Spleen (tissue), 11 donors: ENCODE measurements at regions not wholly inside any gene's neighbourhood (a gene's known extent, or its start where the extent isn't known, plus 50 kb on each side); places are given as distances from the start of the nearest gene placed in this dataset.

Source experiments
- DNase-seq: peaks from one replicate; pipeline ENCODE4 v3.0.0-alpha.2; 2020
- H3K27ac ChIP-seq, 8 donors: fragments of 200-600 bp; sonication (generic) in 7 of 8; 1 replicate in 4 of 8; 2 replicates in 4 of 8; pipeline versions ENCODE4 v1.5.0 to v1.8.0; 2016 to 2021; ENCODE audit warnings: inconsistent platforms in 4 of 8, mild to moderate bottlenecking in 4 of 8, moderate library complexity in 1 of 8
- H3K27me3 ChIP-seq, 7 donors: fragments of 200-600 bp; sonication (generic) in 6 of 7; replicated peaks in 1 of 7; 1 replicate in 4 of 7; 2 replicates in 3 of 7; pipeline versions ENCODE4 v1.5.0 to v1.8.0; 2016 to 2021; ENCODE audit warnings: inconsistent platforms in 3 of 7, mild to moderate bottlenecking in 1 of 7
- H3K36me3 ChIP-seq, 6 donors: fragments of 200-600 bp; sonication (generic) in 5 of 6; 1 replicate in 4 of 6; 2 replicates in 2 of 6; pipeline versions ENCODE4 v1.5.0 to v1.8.0; 2016 to 2021; ENCODE audit warnings: inconsistent platforms in 2 of 6
- H3K4me1 ChIP-seq, 6 donors: fragments of 200-600 bp; sonication (generic) in 5 of 6; 1 replicate in 3 of 6; 2 replicates in 3 of 6; pipeline versions ENCODE4 v1.5.0 to v1.8.0; 2016 to 2021; ENCODE audit warnings: inconsistent platforms in 3 of 6
- H3K4me3 ChIP-seq, 8 donors: fragments of 200-600 bp; sonication (generic) in 7 of 8; 1 replicate in 4 of 8; 2 replicates in 4 of 8; pipeline versions ENCODE4 v1.5.0 to v1.8.0; 2016 to 2021; ENCODE audit warnings: inconsistent platforms in 4 of 8, mild to moderate bottlenecking in 4 of 8, moderate library complexity in 2 of 8
- H3K9me3 ChIP-seq, 8 donors: fragments of 200-600 bp; sonication (generic) in 7 of 8; 1 replicate in 4 of 8; 2 replicates in 4 of 8; pipeline versions ENCODE4 v1.5.0 to v1.8.0; 2016 to 2021; ENCODE audit warnings: inconsistent platforms in 4 of 8
- CTCF ChIP-seq, 11 experiments: fragments of 200-600 bp in 7 of 11; fragments of 450-650 bp in 4 of 11; sonication (generic) in 4 of 11; IDR thresholded peaks in 8 of 11; conservative IDR thresholded peaks in 3 of 11; 1 replicate in 7 of 11; 2 replicates in 4 of 11; pipeline versions ENCODE4 v1.4.0 to v1.8.0; 2016 to 2021; ENCODE audit warnings: antibody characterized with exemption in 11 of 11, inconsistent platforms in 4 of 11, mild to moderate bottlenecking in 1 of 11
- POLR2A ChIP-seq, 3 donors: fragments of 450-650 bp; IDR thresholded peaks; one replicate each; pipeline ENCODE4 v1.5.1; 2017; ENCODE audit warnings: antibody characterized with exemption in 3 of 3, mild to moderate bottlenecking in 1 of 3
- POLR2AphosphoS5 ChIP-seq, 3 donors: sonication (generic); formaldehyde crosslinking; IDR thresholded peaks; one replicate each; pipeline ENCODE4 v1.5.1; 2017; ENCODE audit warnings: antibody characterized with exemption in 3 of 3
- WGBS, 5 donors: extraction: QIAGEN DNeasy Blood & Tissue Kit in 3 of 5; methylation state at CpG; one replicate each; pipeline versions ENCODE4 v1.1.5 to v1.1.7; 2013 to 2018; 5-methylcytosine and 5-hydroxymethylcytosine counted together
- intact Hi-C: fragments of 100-400 bp; cut with DNase I; formaldehyde crosslinking; loops from one replicate; pipeline ENCODE4 v1.15.0; 2023; ENCODE audit warnings: low total_unique reads
- donor health status: healthy with polysubstance abuse.
- donor health status: DM: no; HTN: no; CAD: no; lungs with moderate emphysema.
- donor health status: DM: no; HTN: no; CAD: no.
- donor health status: Bipolar disorder and iron deficiency.
- donor health status: healthy.
- donor health status: DM: no; HTN: no; CAD: no.
- donor health status: DM: yes; HTN: yes; CAD: no.

GRCh38 chr4:34893382-34893781 lies 1350.9 kb downstream of the ARAP2 start:
- Histone ChIP-seq H3K27me3 (no peaks in the 10 kb centered on the region), H3K36me3 (no peaks in the 10 kb centered on the region), H3K27ac (no peak overlapping the region), H3K4me1 (no peaks in the 10 kb centered on the region), H3K9me3 (no peaks in the 10 kb centered on the region), H3K4me3 (no peak overlapping the region)
- intact Hi-C loops = no loop called here
- TF ChIP-seq CTCF (IDR thresholded peaks at IDR 0.05 in 8 of 11, conservative IDR thresholded peaks at IDR 0.05 in 3 of 11) (no peak), POLR2A (IDR thresholded peaks at IDR 0.05) (no peak), POLR2AphosphoS5 (IDR thresholded peaks at IDR 0.05) (no peak)
- WGBS, 5 donors = 69 to 75% (median 73%) methylated on average over 3 of the region's 3 CpGs
- no peak for DNase-seq

- intact Hi-C loops = no loop called here
- no peaks in the 10 kb centered on the region for H3K36me3 ChIP-seq
- no peak for TF ChIP-seq CTCF (IDR thresholded peaks at IDR 0.05 in 8 of 11, conservative IDR thresholded peaks at IDR 0.05 in 3 of 11)
- TF ChIP-seq POLR2A (IDR thresholded peaks at IDR 0.05) = no peak
- TF ChIP-seq POLR2AphosphoS5 (IDR thresholded peaks at IDR 0.05) = no peak
- no peak overlapping the region for H3K4me3 ChIP-seq
- no peak for DNase-seq
- H3K27me3 ChIP-seq = no peaks in the 10 kb centered on the region
- 85 to 95% (median 91%) methylated on average over 2 of the region's 2 CpGs for WGBS, 5 donors
- H3K4me1 ChIP-seq = no peaks in the 10 kb centered on the region
- H3K9me3 ChIP-seq = no peaks in the 10 kb centered on the region
- no peak overlapping the region for H3K27ac ChIP-seq
Measured at GRCh38 chr4:34920032-34920431, 1324.3 kb downstream of the ARAP2 start.

GRCh38 chr4:34921391-34921790 lies 1322.9 kb downstream of the ARAP2 start:
- no peaks in the 10 kb centered on the region for H3K9me3 ChIP-seq
- no peaks in the 10 kb centered on the region for H3K27me3 ChIP-seq
- TF ChIP-seq POLR2AphosphoS5 (IDR thresholded peaks at IDR 0.05) (no peak), CTCF (IDR thresholded peaks at IDR 0.05 in 8 of 11, conservative IDR thresholded peaks at IDR 0.05 in 3 of 11) (no peak), POLR2A (IDR thresholded peaks at IDR 0.05) (no peak)
- no peaks in the 10 kb centered on the region for H3K36me3 ChIP-seq
- H3K4me1 ChIP-seq = no peaks in the 10 kb centered on the region
- no peak overlapping the region for H3K27ac ChIP-seq
- WGBS, 5 donors = 74 to 80% (median 76%) methylated on average over 3 of the region's 3 CpGs
- intact Hi-C loops = no loop called here
- no peak for DNase-seq
- no peak overlapping the region for H3K4me3 ChIP-seq

GRCh38 chr4:34922325-34922724 lies 1322.0 kb downstream of the ARAP2 start:
- TF ChIP-seq CTCF (IDR thresholded peaks at IDR 0.05 in 8 of 11, conservative IDR thresholded peaks at IDR 0.05 in 3 of 11) = no peak
- no peak for TF ChIP-seq POLR2A (IDR thresholded peaks at IDR 0.05)
- TF ChIP-seq POLR2AphosphoS5 (IDR thresholded peaks at IDR 0.05) = no peak
- Histone ChIP-seq H3K4me3 (no peak overlapping the region), H3K27ac (no peak overlapping the region), H3K4me1 (no peaks in the 10 kb centered on the region), H3K9me3 (no peaks in the 10 kb centered on the region), H3K36me3 (no peaks in the 10 kb centered on the region), H3K27me3 (no peaks in the 10 kb centered on the region)
- intact Hi-C loops = no loop called here
- 86 to 91% (median 90%) methylated on average over 2 of the region's 2 CpGs for WGBS, 5 donors
- no peak for DNase-seq
